ENCODE measurements at regions not wholly inside any gene's neighbourhood (a gene's known extent, or its start where the extent isn't known, plus 50 kb on each side); places are given as distances from the start of the nearest gene placed in this dataset.

DNA sequence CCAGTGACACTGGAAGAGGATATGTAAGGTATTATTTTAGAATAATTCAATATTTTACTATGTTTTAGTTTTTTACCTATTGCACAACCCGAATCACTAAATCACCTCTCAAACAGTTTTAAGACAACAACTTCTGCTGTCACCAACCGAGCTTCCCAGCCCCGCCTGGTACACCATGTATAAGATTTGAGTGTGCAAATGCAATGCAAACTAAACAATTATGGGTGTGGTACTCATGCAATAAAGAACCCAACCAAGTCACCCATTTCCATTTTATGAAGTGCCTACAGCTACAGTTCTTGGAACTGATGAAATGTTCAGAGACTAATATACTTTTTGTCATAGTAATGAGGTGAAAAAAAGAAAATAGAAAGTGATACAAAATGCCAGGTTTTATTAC, 256.2 kb downstream of the TAFA4 start:
- intact Hi-C loops (cut with DNase I; ENCODE audit: low total_unique reads) = no loop called here
- H3K4me3 ChIP-seq = no peak overlapping the region
- 72 to 86% (median 78%) methylated on average over 3 of the region's 3 CpGs for WGBS, 5 donors
- H3K27me3 ChIP-seq = no peaks in the 10 kb centered on the region
- H3K27ac ChIP-seq = no peak overlapping the region
- no peaks in the 10 kb centered on the region for H3K36me3 ChIP-seq
- TF ChIP-seq POLR2AphosphoS5 (IDR thresholded peaks at IDR 0.05) = no peak
- no peak for TF ChIP-seq EP300 (IDR thresholded peaks at IDR 0.05)
- TF ChIP-seq POLR2A (IDR thresholded peaks at IDR 0.05) = no peak
- TF ChIP-seq, protein P1, sequence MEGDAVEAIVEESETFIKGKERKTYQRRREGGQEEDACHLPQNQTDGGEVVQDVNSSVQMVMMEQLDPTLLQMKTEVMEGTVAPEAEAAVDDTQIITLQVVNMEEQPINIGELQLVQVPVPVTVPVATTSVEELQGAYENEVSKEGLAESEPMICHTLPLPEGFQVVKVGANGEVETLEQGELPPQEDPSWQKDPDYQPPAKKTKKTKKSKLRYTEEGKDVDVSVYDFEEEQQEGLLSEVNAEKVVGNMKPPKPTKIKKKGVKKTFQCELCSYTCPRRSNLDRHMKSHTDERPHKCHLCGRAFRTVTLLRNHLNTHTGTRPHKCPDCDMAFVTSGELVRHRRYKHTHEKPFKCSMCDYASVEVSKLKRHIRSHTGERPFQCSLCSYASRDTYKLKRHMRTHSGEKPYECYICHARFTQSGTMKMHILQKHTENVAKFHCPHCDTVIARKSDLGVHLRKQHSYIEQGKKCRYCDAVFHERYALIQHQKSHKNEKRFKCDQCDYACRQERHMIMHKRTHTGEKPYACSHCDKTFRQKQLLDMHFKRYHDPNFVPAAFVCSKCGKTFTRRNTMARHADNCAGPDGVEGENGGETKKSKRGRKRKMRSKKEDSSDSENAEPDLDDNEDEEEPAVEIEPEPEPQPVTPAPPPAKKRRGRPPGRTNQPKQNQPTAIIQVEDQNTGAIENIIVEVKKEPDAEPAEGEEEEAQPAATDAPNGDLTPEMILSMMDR (IDR thresholded peaks at IDR 0.05) = no peak
- no peaks in the 10 kb centered on the region for H3K4me1 ChIP-seq
- no peaks in the 10 kb centered on the region for H3K9me3 ChIP-seq
- DNase-seq = no peak

DNA sequence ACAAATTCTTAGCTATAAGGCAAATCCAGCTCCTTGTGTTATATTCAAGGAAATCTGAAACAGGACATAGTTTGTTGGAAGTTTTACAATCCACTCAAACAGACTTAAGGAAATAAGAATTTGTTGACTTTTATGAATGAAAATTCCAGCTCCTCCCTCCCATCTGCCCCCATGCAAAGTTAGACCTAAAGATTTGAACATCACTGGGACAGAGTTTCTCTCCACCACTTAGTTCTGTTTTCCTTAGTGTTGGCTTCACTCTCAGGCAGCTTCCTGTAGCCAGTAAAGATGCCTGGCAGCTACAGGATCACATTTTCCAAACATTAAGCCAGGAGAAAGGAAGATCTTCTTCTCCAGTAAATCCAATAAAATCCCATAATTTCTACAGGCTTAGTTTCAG, 265.0 kb downstream of the TAFA4 start:
- Histone ChIP-seq H3K4me1 (peaks cover 0 to 15% (median 0%) of the 10 kb centered on the region in 4 donors), H3K27ac (no peak overlapping the region), H3K9me3 (no peaks in the 10 kb centered on the region)

DNA sequence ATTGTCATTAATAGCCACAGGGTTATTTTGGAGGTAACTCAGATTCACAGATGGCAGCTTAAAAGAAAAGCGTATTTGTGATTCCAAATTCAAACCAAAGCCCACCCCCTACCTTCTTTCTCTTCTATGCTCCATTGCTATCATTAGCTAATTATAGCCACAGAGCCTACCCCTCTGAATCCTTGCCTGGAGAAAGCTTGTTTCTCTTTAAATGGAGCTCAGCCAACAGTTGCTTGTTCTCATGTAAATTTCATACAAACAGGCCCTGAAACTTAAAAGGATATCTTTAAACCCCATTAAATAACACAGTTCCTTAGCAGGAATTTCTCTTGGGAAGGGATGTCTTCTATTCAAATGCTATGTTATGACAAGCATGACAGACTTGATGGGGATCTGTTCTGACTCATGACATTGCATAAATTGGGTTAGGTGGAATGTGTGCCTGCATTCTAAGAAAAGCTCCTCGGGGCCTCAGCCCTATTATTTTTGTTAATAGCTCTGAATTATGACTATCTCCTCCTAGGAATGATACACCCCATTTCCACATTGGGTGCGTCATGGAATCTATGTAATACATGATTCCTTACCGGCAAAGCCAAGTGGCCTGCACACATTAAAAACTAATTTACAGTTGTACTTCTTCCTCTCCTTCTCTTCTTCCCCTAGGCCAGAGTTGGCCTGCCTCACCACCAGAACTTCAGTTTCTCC, 265.8 kb downstream of the TAFA4 start:
- no peaks in the 10 kb centered on the region for H3K27me3 ChIP-seq
- peak overlapping the region in 1 of 5 donors; percentile 30 for H3K27ac ChIP-seq
- intact Hi-C loops (cut with DNase I; ENCODE audit: low total_unique reads) = no loop called here
- H3K4me1 ChIP-seq = peaks cover 0 to 15% (median 0%) of the 10 kb centered on the region in 4 donors
- H3K9me3 ChIP-seq = no peaks in the 10 kb centered on the region
- WGBS, 5 donors = 53 to 77% (median 71%) methylated on average over 4 of the region's 4 CpGs
- peak in 1 of 2 donors; percentile 64 for DNase-seq
- TF ChIP-seq POLR2AphosphoS5 (IDR thresholded peaks at IDR 0.05) = peak in 1 of 3 donors; percentile 18
- TF ChIP-seq, protein P1 (IDR thresholded peaks at IDR 0.05) = no peak
- no peaks in the 10 kb centered on the region for H3K36me3 ChIP-seq
- no peak overlapping the region for H3K4me3 ChIP-seq

More for the DNA sequence above, 265.0 kb downstream of the TAFA4 start:
- peak in 1 of 2 donors; percentile 12 for DNase-seq
- TF ChIP-seq, protein P1 (IDR thresholded peaks at IDR 0.05) = no peak
- no peak for TF ChIP-seq EP300 (IDR thresholded peaks at IDR 0.05)
- no peak for TF ChIP-seq POLR2AphosphoS5 (IDR thresholded peaks at IDR 0.05)
- no peak for TF ChIP-seq POLR2A (IDR thresholded peaks at IDR 0.05)
- intact Hi-C loops (cut with DNase I; ENCODE audit: low total_unique reads) = no loop called here
- H3K27me3 ChIP-seq = no peaks in the 10 kb centered on the region
- H3K4me3 ChIP-seq = no peak overlapping the region
- H3K36me3 ChIP-seq = no peaks in the 10 kb centered on the region

DNA sequence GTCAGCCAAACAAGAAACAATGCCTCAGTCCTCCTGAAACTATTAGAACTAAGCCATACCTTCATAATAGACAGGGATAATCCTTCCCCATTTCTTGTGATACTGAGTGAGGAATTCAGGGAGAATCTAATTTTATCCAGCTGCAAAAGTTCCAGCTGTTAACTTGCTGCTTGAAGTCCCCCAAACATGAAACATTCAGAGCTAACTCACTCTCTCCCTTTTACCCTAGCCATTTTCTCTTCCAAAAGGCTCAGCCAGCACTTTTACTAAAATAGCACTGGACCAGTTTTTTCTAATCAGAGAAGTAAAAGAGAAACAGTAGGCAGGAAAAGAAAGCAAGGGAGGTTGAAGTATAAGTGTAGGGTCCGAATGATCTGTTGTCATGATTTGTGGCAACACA, 268.1 kb downstream of the TAFA4 start:
- Histone ChIP-seq H3K27ac (no peak overlapping the region), H3K27me3 (no peaks in the 10 kb centered on the region), H3K36me3 (no peaks in the 10 kb centered on the region), H3K4me1 (peaks cover 0 to 15% (median 0%) of the 10 kb centered on the region in 4 donors), H3K9me3 (no peaks in the 10 kb centered on the region), H3K4me3 (no peak overlapping the region)
- TF ChIP-seq POLR2A (IDR thresholded peaks at IDR 0.05) (no peak), POLR2AphosphoS5 (IDR thresholded peaks at IDR 0.05) (no peak), EP300 (IDR thresholded peaks at IDR 0.05) (no peak)
- TF ChIP-seq, protein P1 (IDR thresholded peaks at IDR 0.05) = no peak
- 44 to 62% (median 52%) methylated on average over 1 of the region's 1 CpG for WGBS, 5 donors
- intact Hi-C loops (cut with DNase I; ENCODE audit: low total_unique reads) = no loop called here
- peak in 1 of 2 donors; percentile 16 for DNase-seq
